Ishikawa (cell line): ENCODE measurements at regions not wholly inside any gene's neighbourhood (a gene's known extent, or its start where the extent isn't known, plus 50 kb on each side); places are given as distances from the start of the nearest gene placed in this dataset.

ENCODE experiments used
- CEBPB ChIP-seq: IDR thresholded peaks from 2 replicates; pipeline ENCODE4 v1.6.1; 2012
- CREB1 ChIP-seq: IDR thresholded peaks from 2 replicates; pipeline ENCODE4 v1.6.1; 2012; ENCODE audit warnings: low read depth
- EGR1 ChIP-seq: IDR thresholded peaks from 2 replicates; pipeline ENCODE4 v1.6.1; 2012
- EP300 ChIP-seq: IDR thresholded peaks from 2 replicates; pipeline ENCODE4 v1.6.1; 2012; ENCODE audit warnings: borderline replicate concordance
- FOXM1 ChIP-seq: IDR thresholded peaks from 2 replicates; pipeline ENCODE4 v1.6.1; 2012; ENCODE audit warnings: low read depth, borderline replicate concordance
- MAX ChIP-seq: IDR thresholded peaks from 2 replicates; pipeline ENCODE4 v1.6.1; 2012
- NFIC ChIP-seq: IDR thresholded peaks from 2 replicates; pipeline ENCODE4 v1.6.1; 2012
- RAD21 ChIP-seq: IDR thresholded peaks from 2 replicates; pipeline ENCODE4 v1.6.1; 2012; ENCODE audit warnings: low read depth
- REST ChIP-seq: IDR thresholded peaks from 2 replicates; pipeline ENCODE4 v1.6.1; 2012; ENCODE audit warnings: low read depth, mild to moderate bottlenecking
- TAF1 ChIP-seq: IDR thresholded peaks from 2 replicates; pipeline ENCODE4 v1.6.1; 2012; ENCODE audit warnings: low read depth, mild to moderate bottlenecking
- TCF12 ChIP-seq: IDR thresholded peaks from 2 replicates; pipeline ENCODE4 v1.6.1; 2012; ENCODE audit warnings: low read depth
- TEAD4 ChIP-seq: IDR thresholded peaks from 2 replicates; pipeline ENCODE4 v1.6.1; 2012
- USF1 ChIP-seq: IDR thresholded peaks from 2 replicates; pipeline ENCODE4 v1.6.1; 2012
- YY1 ChIP-seq: IDR thresholded peaks from 2 replicates; pipeline ENCODE4 v1.6.1; 2012; ENCODE audit warnings: low read depth
- ZBTB7A ChIP-seq: IDR thresholded peaks from 2 replicates; pipeline ENCODE4 v1.6.1; 2012; ENCODE audit warnings: low read depth

- TF ChIP-seq EP300 = no peak
- TF ChIP-seq NFIC = no peak
- TF ChIP-seq YY1 = no peak
- no peak for TF ChIP-seq TAF1
Observed at GRCh38 chr12:87585882-87586557, 443.2 kb downstream of the C12orf50 start.

GRCh38 chr12:87575906-87576305, 453.3 kb downstream of the C12orf50 start:
- TF ChIP-seq NFIC (no peak), TCF12 (no peak), TAF1 (no peak), REST (no peak), EGR1 (no peak), TEAD4 (no peak), ZBTB7A (no peak), USF1 (no peak)

- no peak for TF ChIP-seq ZBTB7A
- no peak for TF ChIP-seq CREB1
- no peak for TF ChIP-seq TEAD4
- TF ChIP-seq TAF1 = no peak
- no peak for TF ChIP-seq NFIC
- no peak for TF ChIP-seq USF1
- TF ChIP-seq FOXM1 = no peak
- no peak for TF ChIP-seq EGR1
- TF ChIP-seq TCF12 = no peak
- no peak for TF ChIP-seq YY1
- TF ChIP-seq REST = no peak
- TF ChIP-seq EP300 = no peak
- TF ChIP-seq MAX = no peak
- TF ChIP-seq CEBPB = no peak
- TF ChIP-seq RAD21 = no peak
Observed at GRCh38 chr12:87556985-87557384, 472.2 kb downstream of the C12orf50 start.

GRCh38 chr12:87529413-87529812, 499.8 kb downstream of the C12orf50 start:
- TF ChIP-seq RAD21 (no peak), FOXM1 (no peak), EP300 (no peak), TAF1 (no peak), USF1 (no peak), ZBTB7A (no peak), NFIC (no peak), YY1 (no peak), REST (no peak), TEAD4 (no peak), MAX (no peak), CEBPB (no peak), EGR1 (no peak), CREB1 (no peak), TCF12 (no peak)
